GM12878 (cell line): ENCODE measurements at regions not wholly inside any gene's neighbourhood (a gene's known extent, or its start where the extent isn't known, plus 50 kb on each side); places are given as distances from the start of the nearest gene placed in this dataset.

ENCODE experiments used
- ATAC-seq: fragments of 200-7000 bp; cut with Tn5 transposase; 3 replicates; pipeline ENCODE4 v1.9.1; 2020; ENCODE audit warnings: mild to moderate bottlenecking, moderate library complexity
- BruUV-seq: library from RNA; stranded (reverse); fragments of 400-500 nt; replicated peaks from 2 replicates; lab custom pipeline; 2021; lab: Mats Ljungman, UMichigan
- CTCF ChIA-PET: fragments of 300-600 bp; sonication (Branson Sonifier 250); formaldehyde crosslinking; extraction: SDS; loops from one replicate; lab custom pipeline; 2021; ENCODE audit warnings: inconsistent platforms; lab: Yijun Ruan, JAX
- POLR2A ChIA-PET: fragments of 350-600 bp; formaldehyde crosslinking; extraction: SDS; loops from one replicate; lab custom pipeline; 2021; ENCODE audit warnings: inconsistent platforms; lab: Charles Lee
- RAD21 ChIA-PET: fragments of 300-600 bp; sonication (Branson Sonifier 250); formaldehyde crosslinking; loops from one replicate; lab custom pipeline; 2023; ENCODE audit warnings: antibody characterized with exemption; ENCODE audit not compliant: unreplicated experiment; lab: Charles Lee
- SMC1A ChIA-PET: fragments of 300-600 bp; sonication (Branson Sonifier 250); formaldehyde crosslinking; loops from one replicate; lab custom pipeline; 2023; ENCODE audit not compliant: unreplicated experiment, uncharacterized antibody; lab: Charles Lee
- DNase-seq: peaks from one replicate; pipeline ENCODE4 v3.0.0-alpha.2; 2011; ENCODE audit warnings: low read depth, low spot score
- FAIRE-seq: peaks from 3 replicates; lab custom pipeline; 2011; peaks lifted over from hg19 to GRCh38; lab: Jason Lieb, UNC
- H2AFZ ChIP-seq: 2 replicates; pipeline ENCODE4 v1.6.0; 2011; ENCODE audit warnings: low read depth, low read length, control low read depth; ENCODE audit not compliant: control insufficient read depth
- H3K27ac ChIP-seq: 2 replicates; pipeline ENCODE4 v1.5.1; 2011; ENCODE audit warnings: control low read depth; ENCODE audit not compliant: control insufficient read depth, insufficient read depth
- H3K27me3 ChIP-seq, 2 experiments: replicated peaks in 1 of 2; 2 replicates each; pipeline versions ENCODE4 v1.6.0 to v1.6.1; 2011; ENCODE audit warnings: low read length in 1 of 2; ENCODE audit not compliant: control insufficient read depth in 2 of 2, insufficient read depth in 2 of 2
- H3K36me3 ChIP-seq, 2 experiments: 2 replicates each; pipeline ENCODE4 v1.5.1; 2011; ENCODE audit warnings: low read length in 1 of 2; ENCODE audit not compliant: control insufficient read depth in 2 of 2, insufficient read depth in 2 of 2
- H3K4me1 ChIP-seq: 2 replicates; pipeline ENCODE4 v1.6.1; 2011; ENCODE audit warnings: mild to moderate bottlenecking, low read length, moderate library complexity, mixed read lengths; ENCODE audit not compliant: control insufficient read depth, insufficient read depth
- H3K4me2 ChIP-seq: 2 replicates; pipeline ENCODE4 v1.6.0; 2011; ENCODE audit warnings: control low read depth; ENCODE audit not compliant: control insufficient read depth, insufficient read depth
- H3K4me3 ChIP-seq: fragments of 200-600 bp; sonication (generic); 2 replicates; pipeline ENCODE4 v1.5.1; 2016
- H3K79me2 ChIP-seq: 2 replicates; pipeline ENCODE4 v1.6.0; 2011; ENCODE audit warnings: low read length; ENCODE audit not compliant: control insufficient read depth, insufficient read depth
- H3K9ac ChIP-seq: 2 replicates; pipeline ENCODE4 v1.8.0; 2011; ENCODE audit warnings: low read length, control low read depth, mixed read lengths; ENCODE audit not compliant: control insufficient read depth, insufficient read depth
- H3K9me3 ChIP-seq: replicated peaks from 3 replicates; pipeline ENCODE4 v1.5.1; 2011; ENCODE audit warnings: mild to moderate bottlenecking, low read length; ENCODE audit not compliant: control insufficient read depth, insufficient read depth
- H4K20me1 ChIP-seq: 2 replicates; pipeline ENCODE4 v1.6.0; 2011; ENCODE audit not compliant: control insufficient read depth, insufficient read depth
- ASH2L ChIP-seq: fragments of 300-600, 200-600 bp; sonication (generic); IDR thresholded peaks from 2 replicates; pipeline ENCODE4 v1.6.1; 2017; ENCODE audit warnings: low read depth, mild to moderate bottlenecking, borderline replicate concordance
- BCL3 ChIP-seq: IDR thresholded peaks from 2 replicates; pipeline ENCODE4 v1.6.1; 2011; ENCODE audit warnings: borderline replicate concordance, low read depth, mild to moderate bottlenecking, moderate library complexity, low read length; ENCODE audit not compliant: insufficient read depth, poor library complexity, severe bottlenecking
- BHLHE40 ChIP-seq, 2 experiments: fragments of 450-650 bp in 1 of 2; IDR thresholded peaks; 2 replicates each; pipeline ENCODE4 v1.6.1; 2011 to 2017; ENCODE audit warnings: low read depth in 2 of 2, borderline replicate concordance in 1 of 2, improper control_type of control experiment in 1 of 2, low read length in 1 of 2, mild to moderate bottlenecking in 1 of 2
- IRF3 ChIP-seq: fragments of 450-650 bp; IDR thresholded peaks from 2 replicates; pipeline ENCODE4 v1.6.1; 2014; ENCODE audit warnings: mild to moderate bottlenecking
- PKNOX1 ChIP-seq: fragments of 450-650 bp; IDR thresholded peaks from 2 replicates; pipeline ENCODE4 v1.6.1; 2016; ENCODE audit warnings: mild to moderate bottlenecking
- REST ChIP-seq: IDR thresholded peaks from 2 replicates; pipeline ENCODE4 v1.6.1; 2012; ENCODE audit warnings: mild to moderate bottlenecking, low read depth, low read length
- SMARCA5 ChIP-seq: fragments of 450-650 bp; IDR thresholded peaks from 2 replicates; pipeline ENCODE4 v1.6.1; 2017; ENCODE audit warnings: mild to moderate bottlenecking
- ZNF207 ChIP-seq: fragments of 450-650 bp; IDR thresholded peaks from 2 replicates; pipeline ENCODE4 v1.6.1; 2014; ENCODE audit warnings: antibody characterized with exemption, mild to moderate bottlenecking, borderline replicate concordance
- WGBS: methylation state at CpG from one replicate; pipeline ENCODE4 v1.1.6; 2016; ENCODE audit warnings: low lambda C conversion rate; ENCODE audit not compliant: insufficient replicate concordance, insufficient coverage; ENCODE audit errors: missing lambda C conversion rate; 5-methylcytosine and 5-hydroxymethylcytosine counted together
- in situ Hi-C: fragments of 300-500 bp; cut with MboI; formaldehyde crosslinking; loops from 9 replicates; pipeline ENCODE4 v1.14.3; 2018; ENCODE audit warnings: mixed read lengths
- intact Hi-C: fragments of 100-400 bp; cut with micrococcal nuclease; formaldehyde crosslinking; loops from one replicate; pipeline ENCODE4 v1.14.2; 2022; ENCODE audit not compliant: unreplicated experiment

- DNase-seq (no peak), ATAC-seq (no peak), FAIRE-seq (no peak)
- H3K4me3 ChIP-seq, result no peak overlapping the region
- no peak overlapping the region for H3K4me2 ChIP-seq
- H3K79me2 ChIP-seq, result no peaks in the 10 kb centered on the region
- intact Hi-C loops, result no loop called here
- ChIA-PET CTCF (interaction anchor here (0.7 to 1.9 kb wide), 5 partner anchors 34 to 150 kb away, joined by 3 to 5 read pairs (median 4); partner anchors contain the start of gene RHOB), RAD21 (no interaction called here), POLR2A (interaction anchor here (1.4 kb wide), 1 partner anchor 10 kb away, joined by 5 read pairs; no protein-coding TSS in a partner anchor), SMC1A (interaction anchor here (0.7 to 2.2 kb wide), 6 partner anchors 11 to 196 kb away, joined by 3 to 5 read pairs (median 3); no protein-coding TSS in a partner anchor)
- no peak overlapping the region for H3K27ac ChIP-seq
- BruUV-seq, result no TSS peak
- H2AFZ ChIP-seq, result no peak overlapping the region
- TF ChIP-seq REST (no peak), ZNF207 (no peak), ASH2L (no peak), BHLHE40 (IDR thresholded peaks at IDR 0.05; ENCODE audit: borderline replicate concordance in 1 of 2, low read depth in 2 of 2, low read length in 1 of 2) (no peak), IRF3 (no peak), PKNOX1 (no peak), BCL3 (no peak), SMARCA5 (no peak)
- no peaks in the 10 kb centered on the region for H4K20me1 ChIP-seq
- peaks cover 8% of the 10 kb centered on the region for H3K4me1 ChIP-seq
- in situ Hi-C loops, result no loop called here
- H3K36me3 ChIP-seq, result no peaks in the 10 kb centered on the region
- 43% methylated on average over 8 of the region's 8 CpGs for WGBS
- peaks cover 0 to 3% of the 10 kb centered on the region in 2 experiments; a peak in 3 of 4 replicates for H3K27me3 ChIP-seq
- no peaks in the 10 kb centered on the region for H3K9me3 ChIP-seq
- H3K9ac ChIP-seq, result no peak overlapping the region
Measured at GRCh38 chr2:20561637-20562454, 89.1 kb downstream of the HS1BP3 start.
